HG03025 (cell line): ENCODE measurements at regions not wholly inside any gene's neighbourhood (a gene's known extent, or its start where the extent isn't known, plus 50 kb on each side); places are given as distances from the start of the nearest gene placed in this dataset.
"Not testable (repeated sequence)": the region's sequence is repeated elsewhere in the genome, so short reads cannot be mapped to it uniquely, and the experiment has no call there.

Experiments
- ATAC-seq: cut with Tn5 transposase; IDR thresholded peaks from one replicate; pipeline ENCODE4 v1.9.1; 2021; ENCODE audit warnings: mild to moderate bottlenecking, moderate library complexity; ENCODE audit not compliant: unreplicated experiment, low FRiP score

DNA sequence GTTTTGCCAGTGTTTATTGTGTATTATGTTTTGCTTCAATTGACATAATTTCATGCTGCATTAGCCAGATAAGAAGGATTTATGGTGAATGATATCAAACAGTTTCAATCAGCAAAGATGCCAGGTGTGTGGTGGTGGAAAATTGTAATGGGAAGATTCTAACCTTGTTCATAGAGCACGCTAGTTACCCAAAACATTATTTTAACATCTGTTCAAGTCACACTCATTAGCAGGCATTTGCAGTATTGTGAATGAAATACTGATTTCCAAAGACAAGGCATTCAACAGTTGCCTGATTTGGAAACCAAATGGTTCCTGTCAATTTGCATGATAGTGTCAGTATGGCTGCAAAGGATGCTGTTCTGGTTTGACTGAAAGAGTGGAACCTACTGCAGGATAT is 129.7 kb downstream of the EPC1 start:
- ATAC-seq: no peak

DNA sequence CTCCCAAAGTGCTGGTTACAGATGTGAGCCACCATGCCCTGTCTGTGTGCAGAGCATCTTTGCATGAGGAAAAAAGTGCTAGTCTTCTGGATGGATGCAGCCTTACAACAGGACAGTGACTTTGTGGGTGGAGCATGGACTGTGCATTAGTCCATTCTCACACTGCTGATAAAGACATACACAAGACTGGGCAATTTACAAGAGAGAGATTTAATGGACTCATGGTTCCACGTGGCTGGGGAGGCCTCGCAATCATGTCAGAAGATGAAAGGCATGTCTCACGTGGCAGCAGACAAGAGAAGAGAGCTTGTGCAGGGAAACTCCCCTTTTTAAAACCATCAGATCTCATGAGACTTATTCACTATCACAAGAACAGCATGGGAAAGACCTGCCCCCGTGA is 133.1 kb downstream of the EPC1 start:
- ATAC-seq: not testable (repeated sequence)

DNA sequence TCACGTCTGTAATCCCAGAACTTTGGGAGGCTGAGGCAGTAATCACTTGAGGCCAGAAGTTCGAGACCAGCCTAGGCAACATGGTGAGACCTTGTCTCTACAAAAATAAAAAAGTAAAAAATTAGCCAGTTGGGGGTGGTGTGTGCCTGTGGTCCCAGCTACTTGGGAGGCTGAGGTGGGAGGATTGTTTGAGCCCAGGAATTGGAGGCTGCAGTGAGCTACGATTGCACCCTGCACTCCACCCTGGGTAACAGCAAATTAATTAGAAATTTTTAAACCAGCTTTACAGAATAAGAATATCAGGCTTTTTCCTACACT is 136.0 kb downstream of the EPC1 start:
- no peak for ATAC-seq

DNA sequence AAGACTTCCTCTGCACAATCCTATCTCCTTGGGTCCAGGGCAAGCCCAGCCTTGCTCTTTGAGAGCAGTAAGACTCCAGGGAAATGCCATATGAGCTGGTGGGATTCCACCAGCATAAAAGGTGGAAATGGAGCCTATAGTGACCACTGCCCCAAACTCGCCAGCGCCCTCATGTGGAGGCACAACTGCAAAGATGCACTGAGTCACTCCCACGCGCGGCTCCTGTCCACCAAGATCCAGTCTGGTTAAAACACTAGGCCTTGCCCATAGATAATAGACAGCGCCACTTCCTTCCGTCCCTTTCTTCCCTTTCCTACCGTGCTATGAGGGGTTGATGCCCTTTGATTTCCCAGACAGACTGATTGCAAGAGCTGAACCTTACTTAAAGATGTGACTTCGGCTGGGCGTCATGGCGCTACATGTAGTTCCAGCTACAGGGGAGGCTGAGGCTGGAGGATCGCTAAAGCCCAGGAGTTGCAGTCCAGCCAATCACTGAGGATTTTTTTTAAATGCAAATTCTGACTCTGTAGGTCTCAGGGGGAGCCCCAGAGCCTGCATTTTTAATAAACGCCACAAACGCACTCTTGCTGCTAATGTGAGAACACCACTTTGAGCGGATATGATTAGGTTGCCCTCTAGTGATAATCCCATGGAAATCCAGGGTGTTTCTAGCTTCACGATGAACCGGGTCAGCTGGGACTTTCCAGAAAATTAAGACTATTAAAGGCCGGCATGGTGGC is 136.5 kb downstream of the EPC1 start:
- no peak for ATAC-seq

DNA sequence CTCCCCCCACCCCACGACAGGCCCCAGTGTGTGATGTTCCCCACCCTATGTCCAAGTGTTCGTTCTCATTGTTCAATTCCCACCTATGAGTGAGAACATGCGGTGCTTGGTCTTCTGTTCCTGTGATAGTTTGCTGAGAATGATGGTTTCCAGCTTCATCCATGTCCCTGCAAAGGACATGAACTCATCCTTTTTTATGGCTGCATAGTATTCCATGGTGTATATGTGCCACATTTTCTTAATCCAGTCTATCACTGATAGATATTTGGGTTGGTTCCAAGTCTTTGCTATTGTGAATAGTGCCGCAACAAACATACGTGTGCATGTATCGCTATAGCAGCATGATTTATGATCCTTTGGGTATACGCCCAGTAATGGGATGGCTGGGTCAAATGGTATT is 139.0 kb downstream of the EPC1 start:
- ATAC-seq: not testable (repeated sequence)

DNA sequence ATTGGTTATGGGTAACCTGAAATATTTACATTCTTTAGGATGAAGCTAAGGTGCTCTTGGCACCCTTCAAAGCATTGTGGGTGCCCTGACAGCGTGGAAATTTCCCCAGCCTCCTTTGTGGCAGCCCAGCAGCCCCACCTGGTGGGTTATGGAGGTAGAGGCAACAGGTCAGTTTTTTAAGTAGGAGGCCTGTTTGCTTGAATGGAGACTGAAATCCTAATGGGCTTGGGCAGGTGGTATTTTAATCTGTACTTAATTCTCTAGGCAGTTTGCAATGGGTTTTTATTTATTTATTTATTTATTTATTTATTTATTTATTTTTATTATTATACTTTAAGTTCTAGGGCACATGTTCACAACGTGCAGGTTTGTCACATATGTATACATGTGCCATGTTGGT is 139.4 kb downstream of the EPC1 start:
- no peak for ATAC-seq

DNA sequence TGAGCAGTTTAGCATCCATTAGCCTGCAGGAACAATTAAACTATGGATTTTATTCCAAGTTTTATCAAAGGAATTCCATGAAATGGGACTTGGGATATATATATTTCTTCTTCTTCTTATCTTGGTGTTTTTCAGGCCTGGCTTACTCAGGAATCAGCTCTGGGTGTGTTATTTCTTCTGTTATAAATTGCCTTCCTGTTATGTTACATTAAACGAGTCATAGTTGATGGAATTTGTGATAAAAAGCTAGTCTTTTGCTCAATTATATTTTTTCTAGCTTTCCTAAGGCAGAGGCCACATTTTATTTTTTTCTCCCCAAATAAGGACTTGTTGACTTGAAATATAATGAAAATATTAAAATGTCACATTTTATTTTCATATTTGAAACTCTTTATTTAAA is 141.3 kb downstream of the EPC1 start:
- ATAC-seq: no peak

DNA sequence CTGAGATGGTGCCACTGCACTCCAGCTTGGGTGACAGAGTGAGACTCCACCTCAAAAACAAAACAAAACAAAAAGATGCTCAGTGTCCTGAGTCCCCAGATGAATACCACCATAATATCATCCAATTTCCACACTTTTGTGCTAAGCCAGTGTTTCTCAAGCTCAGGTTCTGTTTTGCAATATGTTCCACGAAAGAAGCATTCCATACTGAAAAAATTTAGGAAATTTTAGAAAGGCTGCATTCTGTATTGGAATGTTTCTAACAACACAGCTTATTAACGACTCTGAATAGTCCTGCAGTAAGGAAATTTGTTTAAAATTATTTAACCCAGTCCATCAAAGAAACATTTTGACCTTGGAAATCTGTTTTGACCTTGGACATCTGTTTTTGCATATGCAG is 142.4 kb downstream of the EPC1 start:
- ATAC-seq: no peak

DNA sequence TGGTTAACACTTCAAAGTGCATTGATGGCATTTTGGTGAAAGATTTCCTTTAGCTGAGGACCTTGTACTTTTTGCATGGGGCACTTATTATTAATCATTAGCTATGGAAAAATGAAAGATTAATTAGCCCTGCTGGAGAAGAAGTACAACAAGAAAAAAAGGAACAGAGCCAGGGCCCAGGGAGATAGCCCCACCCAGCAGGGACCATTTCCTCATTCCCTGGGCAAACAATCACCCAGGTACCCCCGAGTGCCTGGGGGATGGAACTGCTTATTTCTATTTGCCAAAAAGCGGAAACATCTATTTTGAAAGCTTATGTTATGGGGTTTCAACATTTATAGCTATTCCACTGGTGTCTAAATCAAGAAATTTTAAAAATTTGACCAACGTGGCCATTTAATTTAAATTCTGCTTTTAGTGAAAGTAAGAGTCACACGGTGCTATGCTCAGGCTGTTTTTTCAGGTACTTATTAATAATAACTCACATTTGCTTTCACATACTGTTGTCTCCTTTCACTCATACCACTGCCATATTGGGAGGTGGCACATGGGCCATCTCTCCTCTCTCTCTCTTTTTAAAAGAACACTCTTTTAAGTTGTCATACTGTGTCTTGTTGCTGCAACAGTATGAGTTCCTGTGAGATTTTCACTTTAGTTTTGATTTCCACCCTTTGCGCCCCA is 143.6 kb upstream of the KIF5B start:
- no peak for ATAC-seq

DNA sequence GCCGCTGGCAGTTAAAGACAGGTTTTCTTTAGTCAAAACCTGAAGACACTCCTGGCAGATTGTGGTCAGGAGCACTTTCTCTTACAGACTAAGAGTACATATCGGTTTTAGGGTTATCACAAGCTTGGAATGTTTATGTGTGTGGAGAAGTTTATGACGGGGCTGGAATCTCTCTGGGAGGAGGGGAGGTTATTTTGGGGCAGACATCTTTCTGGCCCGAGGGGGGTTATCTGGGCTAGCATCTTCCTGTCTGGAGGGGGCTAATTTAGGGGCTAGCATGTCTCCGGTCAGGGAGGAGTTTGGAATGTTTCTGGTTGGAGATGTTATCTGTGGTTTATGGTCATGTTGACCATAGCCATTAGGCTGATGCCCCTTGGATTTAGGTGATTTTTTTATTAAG is 141.2 kb upstream of the KIF5B start:
- no peak for ATAC-seq

DNA sequence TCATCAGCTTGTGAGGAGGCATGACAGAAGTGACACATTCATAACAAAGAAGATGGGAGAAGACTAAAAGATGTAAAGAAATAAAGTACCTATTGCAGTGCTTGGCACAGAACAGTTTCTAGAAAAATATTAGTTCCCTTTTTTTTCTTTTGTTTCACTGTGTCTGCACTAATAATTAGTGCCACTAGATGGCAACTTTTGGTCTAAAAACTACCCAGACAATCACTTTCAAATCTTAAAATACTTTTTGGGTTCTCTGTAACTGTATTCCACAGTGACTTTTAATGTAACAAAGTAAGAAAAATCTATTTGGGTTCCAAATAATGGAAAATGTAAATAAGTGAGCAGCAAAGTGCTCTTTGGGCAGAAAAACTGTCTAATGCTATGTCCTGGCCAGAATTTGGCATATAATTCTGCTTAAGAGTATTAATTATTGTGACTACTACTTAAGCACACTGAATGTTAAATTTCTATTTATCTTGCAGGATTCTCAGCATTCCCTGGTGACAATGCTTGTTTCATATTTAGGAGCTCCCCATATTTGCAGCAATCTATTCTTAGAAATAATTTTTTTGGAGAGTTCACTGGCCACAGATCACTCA is 134.8 kb upstream of the KIF5B start:
- ATAC-seq: peak; percentile 51

DNA sequence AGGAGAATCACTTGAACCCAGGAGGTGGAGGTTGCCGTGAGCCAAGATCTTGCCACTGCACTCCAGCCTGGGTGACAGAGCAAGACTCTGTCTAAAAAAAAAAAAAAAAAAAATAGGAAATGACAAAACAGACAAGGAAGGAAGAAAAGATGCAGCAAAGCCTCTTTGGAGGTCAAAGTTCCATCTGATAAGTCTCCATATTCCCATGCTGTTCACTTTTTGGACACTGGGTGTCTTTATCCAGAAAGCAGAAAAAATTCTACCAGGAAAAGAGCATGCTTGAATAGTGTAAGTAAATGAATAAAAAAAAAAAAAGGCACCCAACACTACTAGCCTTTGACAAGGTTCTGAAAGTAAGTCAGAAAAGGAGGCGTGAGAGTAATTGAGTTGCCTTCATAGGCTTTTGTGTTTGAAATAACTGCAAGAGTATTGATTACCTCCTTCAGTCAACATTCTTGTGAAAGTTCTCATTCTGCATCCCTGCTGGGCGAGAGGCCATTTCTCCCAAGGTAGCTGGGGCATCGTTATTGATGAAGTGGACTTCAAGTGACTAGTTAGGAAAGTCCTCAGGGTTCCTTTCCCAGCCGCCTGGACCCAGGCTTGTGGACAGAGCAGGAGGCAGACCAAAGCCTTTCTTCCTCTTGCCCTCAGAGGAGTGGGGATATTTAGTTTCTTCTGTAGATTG is 133.3 kb upstream of the KIF5B start:
- no peak for ATAC-seq

DNA sequence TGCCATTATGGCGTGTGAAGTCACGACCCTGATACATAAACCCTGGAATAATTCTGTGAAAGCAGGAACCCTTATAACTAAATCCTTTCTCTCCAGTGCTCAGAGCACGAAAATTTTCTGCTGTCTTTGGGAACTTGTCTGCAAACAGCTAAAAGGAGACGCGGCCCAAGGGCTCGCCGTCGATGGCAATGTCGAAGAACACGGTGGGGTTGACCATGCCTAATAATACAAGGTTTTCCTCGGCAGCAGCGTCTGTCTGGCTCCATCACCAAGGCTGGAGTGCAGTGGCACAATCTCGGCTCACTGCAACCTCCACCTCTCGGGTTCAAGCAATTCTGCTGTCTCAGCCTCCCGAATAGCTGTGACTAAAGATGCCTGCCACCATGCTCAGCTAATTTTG is 132.4 kb upstream of the KIF5B start:
- not testable (repeated sequence) for ATAC-seq

DNA sequence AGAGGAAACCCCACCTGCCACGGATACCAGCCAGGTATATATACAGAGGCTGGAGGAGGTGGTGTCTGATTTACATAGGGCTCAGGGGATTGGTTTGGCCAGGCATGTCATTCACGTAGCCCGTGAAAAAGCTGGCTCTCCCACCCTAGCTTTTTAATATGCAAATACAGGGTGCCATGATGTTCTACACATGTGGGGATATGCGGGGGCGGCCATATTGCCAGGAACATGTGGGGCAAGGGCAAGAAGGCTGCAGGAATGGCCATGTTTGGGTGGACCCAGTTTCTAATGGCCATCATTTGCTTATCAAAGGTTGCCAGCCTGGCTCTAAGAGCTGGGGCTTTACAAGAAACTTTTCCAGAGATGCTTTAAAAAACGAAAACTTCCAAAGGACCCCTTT is 131.5 kb upstream of the KIF5B start:
- no peak for ATAC-seq

DNA sequence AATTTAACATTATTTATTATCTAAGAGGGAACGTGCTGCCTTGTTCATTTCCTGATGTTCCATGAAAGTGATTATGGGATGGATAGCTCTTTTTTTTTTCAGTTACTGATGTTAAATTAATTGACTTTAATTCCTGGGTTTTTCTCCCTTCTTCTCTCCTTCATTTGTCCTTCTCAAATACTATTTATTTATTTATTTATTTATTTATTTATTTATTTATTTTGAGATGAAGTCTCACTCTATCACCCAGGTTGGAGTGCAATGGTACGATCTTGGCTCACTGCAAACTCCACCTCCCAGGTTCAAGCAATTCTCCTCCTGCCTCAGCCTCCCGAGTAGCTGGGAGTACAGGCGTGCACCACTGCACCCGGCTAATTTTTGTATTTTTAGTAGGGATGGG is 127.4 kb upstream of the KIF5B start:
- not testable (repeated sequence) for ATAC-seq

DNA sequence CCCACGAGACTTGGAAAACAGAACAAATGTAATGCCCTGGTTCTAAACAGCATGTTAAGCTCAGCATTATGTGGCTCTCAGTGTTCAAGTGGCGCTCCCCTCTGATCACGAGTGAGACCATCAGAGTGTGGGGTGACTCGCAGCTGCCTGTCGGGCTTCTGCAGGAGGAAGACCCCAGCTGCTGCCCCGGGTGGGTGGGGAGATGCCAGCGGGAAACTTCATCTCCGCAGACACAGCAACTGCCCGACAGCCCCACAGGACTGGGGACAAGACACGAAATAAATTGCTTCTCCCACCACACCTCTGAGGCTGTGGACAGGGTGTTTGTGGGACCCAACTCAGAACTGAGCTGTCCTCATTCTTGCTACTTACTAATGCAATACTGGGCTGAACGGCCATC is 126.3 kb upstream of the KIF5B start:
- no peak for ATAC-seq

DNA sequence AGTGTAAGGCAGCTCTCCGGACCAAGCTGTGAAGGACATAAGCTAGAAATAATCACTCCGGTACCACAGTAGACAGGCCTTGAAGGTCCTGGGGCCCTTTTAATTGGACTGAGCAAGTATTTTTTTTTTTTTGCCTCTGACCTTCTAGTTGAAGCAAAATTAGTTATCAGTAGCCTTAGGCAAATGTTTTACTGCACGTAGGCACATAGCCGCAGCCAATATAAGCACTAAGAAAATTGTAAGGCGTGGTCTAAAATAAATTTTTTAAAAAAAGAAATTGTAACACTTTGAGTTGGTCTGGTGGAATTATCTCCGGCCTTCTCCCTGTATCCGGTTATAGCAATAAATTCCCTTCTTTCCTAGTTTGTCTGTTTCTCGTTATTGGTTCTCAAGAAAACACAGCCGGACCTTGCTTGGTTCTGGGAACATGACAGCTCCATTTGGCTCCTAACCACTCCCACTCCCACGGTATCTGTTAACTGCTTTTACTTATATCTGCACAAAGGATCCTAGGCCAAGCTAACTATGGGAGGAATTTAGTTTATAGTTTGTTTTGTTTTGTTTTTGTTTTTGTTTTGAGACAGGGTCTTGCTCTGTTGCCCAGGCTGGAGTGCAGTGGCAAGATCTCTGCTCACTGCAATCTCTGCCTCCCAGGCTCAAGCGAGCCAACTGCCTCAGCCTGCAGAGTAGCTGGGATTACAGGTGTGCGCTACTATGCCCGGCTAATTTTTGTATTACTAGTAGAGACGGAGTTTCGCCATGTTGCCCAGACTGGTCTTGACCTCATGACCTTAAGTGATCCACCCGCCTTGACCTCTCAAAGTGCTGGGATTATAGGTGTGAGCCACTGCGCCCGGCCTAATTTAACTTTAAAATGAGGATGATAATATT is 124.4 kb upstream of the KIF5B start:
- no peak for ATAC-seq

DNA sequence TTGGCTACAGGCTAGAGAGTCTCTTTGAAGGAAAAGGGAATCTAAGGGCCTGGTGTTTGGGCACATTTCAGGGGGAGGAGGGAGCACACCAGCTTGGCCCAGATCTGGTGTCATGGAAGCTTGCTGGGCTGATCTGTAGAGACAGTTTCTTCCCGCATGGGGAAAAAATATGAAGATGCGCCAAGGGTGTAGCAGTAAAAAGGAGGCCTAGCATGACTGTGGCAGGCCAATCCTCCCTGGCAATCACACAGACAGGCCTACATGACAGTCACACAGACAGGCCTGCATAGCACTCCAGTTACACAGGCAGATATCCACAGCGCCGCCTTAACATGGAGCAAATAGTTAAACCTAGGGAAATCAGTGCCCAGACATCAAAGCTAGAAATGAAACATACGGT is 123.6 kb upstream of the KIF5B start:
- no peak for ATAC-seq

DNA sequence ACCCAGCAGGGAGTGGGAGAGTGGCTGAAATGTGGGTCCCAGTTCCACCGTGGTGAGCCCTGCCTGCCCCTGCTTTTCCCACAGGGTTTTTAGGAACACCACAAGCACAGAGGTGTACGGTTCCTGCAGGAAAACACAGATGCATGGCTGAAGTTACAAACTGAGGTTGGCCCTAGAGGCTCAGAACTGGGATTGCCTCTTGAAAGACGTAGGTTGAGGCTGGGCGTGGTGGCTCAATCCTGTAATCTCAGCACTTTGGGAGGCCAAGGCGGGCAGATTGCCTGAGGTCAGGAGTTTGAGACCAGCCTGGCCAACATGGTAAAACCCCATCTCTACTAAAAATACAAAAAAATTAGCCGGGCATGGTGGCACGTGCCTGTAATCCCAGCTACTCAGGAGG is 121.4 kb upstream of the KIF5B start:
- not testable (repeated sequence) for ATAC-seq

DNA sequence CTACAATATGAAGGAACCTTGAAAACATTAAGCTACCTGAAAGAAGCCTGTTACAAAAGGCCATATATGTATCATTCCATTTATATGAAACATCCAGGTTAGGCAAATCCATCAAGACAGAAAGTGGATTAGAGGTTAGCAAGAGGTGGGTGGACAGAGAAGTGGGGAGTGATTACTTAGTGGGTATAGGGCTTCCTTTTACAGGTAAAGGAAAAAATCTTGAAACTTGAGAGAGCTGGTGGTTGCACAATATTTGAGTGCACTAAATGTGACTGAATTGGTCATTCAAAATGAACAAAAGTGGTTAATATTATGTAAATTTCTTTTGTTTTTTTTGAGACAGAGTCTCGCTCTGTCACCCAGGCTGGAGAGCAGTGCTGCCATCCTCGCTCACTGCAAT is 119.4 kb upstream of the KIF5B start:
- no peak for ATAC-seq
